ENCODE measurements at regions not wholly inside any gene's neighbourhood (a gene's known extent, or its start where the extent isn't known, plus 50 kb on each side); places are given as distances from the start of the nearest gene placed in this dataset.
"Not testable (repeated sequence)": the region's sequence is repeated elsewhere in the genome, so short reads cannot be mapped to it uniquely, and the experiment has no call there.

- Histone ChIP-seq H3K27ac (ENCODE audit: low read depth, low read length, poor library complexity, severe bottlenecking) (no peak overlapping the region), H3K36me3 (ENCODE audit: insufficient read depth, low read length, poor library complexity, severe bottlenecking) (no peaks in the 10 kb centered on the region), H3K9me3 (ENCODE audit: low read depth, low read length, poor library complexity, severe bottlenecking) (no peaks in the 10 kb centered on the region), H3K4me1 (ENCODE audit: insufficient read depth, low read length, poor library complexity, severe bottlenecking) (peaks cover under 1% of the 10 kb centered on the region), H3K4me3 (ENCODE audit: low read depth, low read length, poor library complexity, severe bottlenecking) (no peak overlapping the region), H3K27me3 (replicated peaks; ENCODE audit: insufficient read depth, low read depth, low read length, poor library complexity) (no peaks in the 10 kb centered on the region)
- intact Hi-C loops (cut with micrococcal nuclease; ENCODE audit: unreplicated experiment), result no loop called here
- ChIA-PET CTCF (no interaction called here), POLR2A (ENCODE audit: low non-redundant PET) (no interaction called here)
- DNase-seq (ENCODE audit: low spot score), result no peak
- TF ChIP-seq CTCF (conservative IDR thresholded peaks at IDR 0.05; ENCODE audit: low read depth, low read length), result no peak
- no peak for TF ChIP-seq EZH2 (IDR thresholded peaks at IDR 0.05; ENCODE audit: borderline replicate concordance, low read depth, low read length, poor library complexity, severe bottlenecking)
- BruUV-seq (replicated peaks), result no TSS peak
Observed at GRCh38 chr6:140201787-140202458, 827.5 kb upstream of the CITED2 start.

GRCh38 chr6:140193269-140193668 is 818.8 kb upstream of the CITED2 start:
- Histone ChIP-seq H3K4me3 (ENCODE audit: low read depth, low read length, poor library complexity, severe bottlenecking) (no peak overlapping the region), H3K4me1 (ENCODE audit: insufficient read depth, low read length, poor library complexity, severe bottlenecking) (no peaks in the 10 kb centered on the region), H3K27me3 (replicated peaks; ENCODE audit: insufficient read depth, low read depth, low read length, poor library complexity) (no peaks in the 10 kb centered on the region), H3K36me3 (ENCODE audit: insufficient read depth, low read length, poor library complexity, severe bottlenecking) (no peaks in the 10 kb centered on the region), H3K27ac (ENCODE audit: low read depth, low read length, poor library complexity, severe bottlenecking) (no peak overlapping the region), H3K9me3 (ENCODE audit: low read depth, low read length, poor library complexity, severe bottlenecking) (peaks cover 35% of the 10 kb centered on the region)
- no peak for TF ChIP-seq CTCF (conservative IDR thresholded peaks at IDR 0.05; ENCODE audit: low read depth, low read length)
- TF ChIP-seq EZH2 (IDR thresholded peaks at IDR 0.05; ENCODE audit: borderline replicate concordance, low read depth, low read length, poor library complexity, severe bottlenecking), result no peak
- no TSS peak for BruUV-seq (replicated peaks)
- ChIA-PET CTCF (no interaction called here), POLR2A (ENCODE audit: low non-redundant PET) (no interaction called here)
- no peak for DNase-seq (ENCODE audit: low spot score)
- intact Hi-C loops (cut with micrococcal nuclease; ENCODE audit: unreplicated experiment), result no loop called here

GRCh38 chr6:140192018-140192417 is 817.6 kb upstream of the CITED2 start:
- Histone ChIP-seq H3K27ac (ENCODE audit: low read depth, low read length, poor library complexity, severe bottlenecking) (no peak overlapping the region), H3K36me3 (ENCODE audit: insufficient read depth, low read length, poor library complexity, severe bottlenecking) (no peaks in the 10 kb centered on the region), H3K4me3 (ENCODE audit: low read depth, low read length, poor library complexity, severe bottlenecking) (no peak overlapping the region), H3K27me3 (replicated peaks; ENCODE audit: insufficient read depth, low read depth, low read length, poor library complexity) (no peaks in the 10 kb centered on the region), H3K4me1 (ENCODE audit: insufficient read depth, low read length, poor library complexity, severe bottlenecking) (no peaks in the 10 kb centered on the region), H3K9me3 (ENCODE audit: low read depth, low read length, poor library complexity, severe bottlenecking) (peaks cover 35% of the 10 kb centered on the region)
- no TSS peak for BruUV-seq (replicated peaks)
- TF ChIP-seq CTCF (conservative IDR thresholded peaks at IDR 0.05; ENCODE audit: low read depth, low read length) (no peak), EZH2 (IDR thresholded peaks at IDR 0.05; ENCODE audit: borderline replicate concordance, low read depth, low read length, poor library complexity, severe bottlenecking) (no peak)
- POLR2A ChIA-PET (ENCODE audit: low non-redundant PET), result no interaction called here
- DNase-seq (ENCODE audit: low spot score), result no peak
- CTCF ChIA-PET, result no interaction called here
- intact Hi-C loops (cut with micrococcal nuclease; ENCODE audit: unreplicated experiment), result no loop called here

GRCh38 chr6:140189263-140189662 is 814.8 kb upstream of the CITED2 start:
- POLR2A ChIA-PET (ENCODE audit: low non-redundant PET); intact Hi-C loops (cut with micrococcal nuclease; ENCODE audit: unreplicated experiment); H3K27me3 ChIP-seq (replicated peaks; ENCODE audit: insufficient read depth, low read depth, low read length, poor library complexity); H3K4me3 ChIP-seq (ENCODE audit: low read depth, low read length, poor library complexity, severe bottlenecking); H3K36me3 ChIP-seq (ENCODE audit: insufficient read depth, low read length, poor library complexity, severe bottlenecking); CTCF ChIA-PET; H3K4me1 ChIP-seq (ENCODE audit: insufficient read depth, low read length, poor library complexity, severe bottlenecking); H3K27ac ChIP-seq (ENCODE audit: low read depth, low read length, poor library complexity, severe bottlenecking); DNase-seq (ENCODE audit: low spot score); BruUV-seq (replicated peaks): not testable (repeated sequence)
- H3K9me3 ChIP-seq (ENCODE audit: low read depth, low read length, poor library complexity, severe bottlenecking), result peaks cover 31% of the 10 kb centered on the region

Data from A673 (cell line).